ENCODE measurements at regions not wholly inside any gene's neighbourhood (a gene's known extent, or its start where the extent isn't known, plus 50 kb on each side); places are given as distances from the start of the nearest gene placed in this dataset.

DNA sequence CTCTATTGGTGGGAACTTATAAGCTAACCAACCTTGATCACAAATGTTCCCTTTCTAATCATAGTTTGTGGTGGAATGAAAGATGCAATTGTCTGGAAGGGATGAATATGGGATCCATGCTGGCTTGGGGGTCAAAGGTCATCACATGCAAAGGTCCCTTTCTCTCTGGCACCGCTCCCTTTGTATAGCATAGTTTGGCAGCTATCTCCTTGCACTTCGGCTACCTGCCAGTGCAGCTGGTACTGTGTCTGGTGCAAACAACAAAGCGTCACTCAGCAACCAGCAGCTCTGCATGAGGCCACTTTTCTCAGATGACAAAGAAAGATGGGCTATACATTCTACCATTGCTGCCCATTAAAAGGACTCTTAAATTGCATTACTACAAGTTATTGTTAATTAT lies 188.2 kb upstream of the NFIA start:
- Histone ChIP-seq H3K23ac (ENCODE audit: low read length in 2 of 2) (no peak overlapping the region), H2BK15ac (ENCODE audit: low read depth, poor library complexity, severe bottlenecking) (no peak overlapping the region), H4K8ac (ENCODE audit: low read length) (no peak overlapping the region), H3K18ac (ENCODE audit: low read depth in 1 of 2, low read length in 2 of 2) (no peak overlapping the region), H2AK5ac (ENCODE audit: low read length, severe bottlenecking) (no peak overlapping the region), H4K91ac (ENCODE audit: low read length) (no peak overlapping the region), H2BK5ac (ENCODE audit: low read depth, low read length, poor library complexity, severe bottlenecking) (no peak overlapping the region), H3K9me3 (ENCODE audit: control insufficient read depth, low read length) (no peaks in the 10 kb centered on the region), H3K4me3 (ENCODE audit: insufficient read depth in 1 of 2, low read depth in 1 of 2, low read length in 2 of 2) (no peak overlapping the region), H2BK12ac (ENCODE audit: low read length in 2 of 2) (no peak overlapping the region), H2BK120ac (ENCODE audit: low read depth, low read length) (no peak overlapping the region), H2AFZ (ENCODE audit: low read depth, low read length) (no peak overlapping the region), H3K27ac (ENCODE audit: low read length, poor library complexity, severe bottlenecking) (no peak overlapping the region), H3K4me1 (ENCODE audit: control insufficient read depth, insufficient read depth, low read depth, low read length) (no peaks in the 10 kb centered on the region), H3K14ac (ENCODE audit: low read length in 2 of 2) (no peak overlapping the region), H3K4me2 (ENCODE audit: low read length, poor library complexity, severe bottlenecking) (no peak overlapping the region), H3K9ac (ENCODE audit: low read length) (no peak overlapping the region), H3K79me1 (replicated peaks; ENCODE audit: low read length, poor library complexity, severe bottlenecking) (no peaks in the 10 kb centered on the region), H3K27me3 (ENCODE audit: control insufficient read depth in 1 of 2, insufficient read depth in 1 of 2, low read length in 2 of 2) (peaks cover 0 to 7% of the 10 kb centered on the region in 2 experiments), H3K36me3 (ENCODE audit: control insufficient read depth in 1 of 2, insufficient read depth in 2 of 2, low read depth in 1 of 2, low read length in 2 of 2) (no peaks in the 10 kb centered on the region), H3K4ac (ENCODE audit: low read depth in 1 of 2, low read length in 2 of 2) (no peak overlapping the region)
- 88% methylated on average over 3 of the region's 3 CpGs for WGBS
- no peak for DNase-seq

DNA sequence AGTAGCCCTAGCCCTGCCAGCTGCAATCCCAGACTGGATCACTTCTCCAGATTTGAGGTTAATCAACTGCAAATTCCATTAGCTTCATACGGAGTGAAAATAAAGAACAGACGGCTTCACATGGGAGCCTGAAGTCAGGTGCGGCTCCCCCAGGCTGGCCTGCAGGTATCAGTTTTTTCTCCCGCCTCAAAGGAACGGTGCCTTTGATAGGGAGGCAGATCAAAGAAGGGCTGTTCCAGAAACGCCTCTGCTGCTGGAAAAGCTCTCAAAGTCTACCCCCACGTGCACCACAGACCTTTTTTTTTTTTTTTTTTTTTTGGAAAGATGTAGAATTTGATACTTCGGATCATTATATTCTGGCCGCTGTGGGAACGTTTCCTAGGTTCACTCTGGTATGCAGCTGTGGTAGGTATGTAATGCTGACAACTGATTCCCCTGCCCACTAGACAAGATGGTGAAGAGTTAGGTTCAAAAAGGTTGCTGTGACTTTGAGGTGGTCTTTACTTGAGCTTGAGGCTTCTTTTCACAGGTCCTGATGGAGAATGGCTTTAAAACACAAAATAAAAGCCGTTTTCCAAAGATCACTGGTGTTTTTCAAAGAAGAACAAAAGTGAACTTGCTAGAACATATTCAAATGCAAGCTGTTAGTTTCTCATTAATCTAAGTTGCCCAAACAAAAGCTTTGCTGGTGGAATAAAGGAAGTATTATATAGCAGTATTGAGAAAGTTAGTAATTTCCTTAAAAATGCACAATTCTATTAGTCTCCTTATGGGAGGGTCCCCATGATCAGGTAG lies 189.0 kb upstream of the NFIA start:
- peaks cover 0 to 7% of the 10 kb centered on the region in 2 experiments for H3K27me3 ChIP-seq (ENCODE audit: control insufficient read depth in 1 of 2, insufficient read depth in 1 of 2, low read length in 2 of 2)
- no peak overlapping the region for H3K4me2 ChIP-seq (ENCODE audit: low read length, poor library complexity, severe bottlenecking)
- no peak overlapping the region for H2AK5ac ChIP-seq (ENCODE audit: low read length, severe bottlenecking)
- no peaks in the 10 kb centered on the region for H3K4me1 ChIP-seq (ENCODE audit: control insufficient read depth, insufficient read depth, low read depth, low read length)
- no peak overlapping the region for H4K8ac ChIP-seq (ENCODE audit: low read length)
- H3K9me3 ChIP-seq (ENCODE audit: control insufficient read depth, low read length): no peaks in the 10 kb centered on the region
- no peak overlapping the region for H3K18ac ChIP-seq (ENCODE audit: low read depth in 1 of 2, low read length in 2 of 2)
- no peak for DNase-seq
- no peak overlapping the region for H3K4ac ChIP-seq (ENCODE audit: low read depth in 1 of 2, low read length in 2 of 2)
- H3K23ac ChIP-seq (ENCODE audit: low read length in 2 of 2): no peak overlapping the region
- no peaks in the 10 kb centered on the region for H3K79me1 ChIP-seq (replicated peaks; ENCODE audit: low read length, poor library complexity, severe bottlenecking)
- H2BK12ac ChIP-seq (ENCODE audit: low read length in 2 of 2): no peak overlapping the region
- H3K9ac ChIP-seq (ENCODE audit: low read length): no peak overlapping the region
- H4K91ac ChIP-seq (ENCODE audit: low read length): no peak overlapping the region
- no peak overlapping the region for H3K4me3 ChIP-seq (ENCODE audit: insufficient read depth in 1 of 2, low read depth in 1 of 2, low read length in 2 of 2)
- WGBS: 88% methylated on average over 8 of the region's 11 CpGs
- H3K36me3 ChIP-seq (ENCODE audit: control insufficient read depth in 1 of 2, insufficient read depth in 2 of 2, low read depth in 1 of 2, low read length in 2 of 2): no peaks in the 10 kb centered on the region
- H2AFZ ChIP-seq (ENCODE audit: low read depth, low read length): no peak overlapping the region
- no peak overlapping the region for H2BK120ac ChIP-seq (ENCODE audit: low read depth, low read length)
- H2BK5ac ChIP-seq (ENCODE audit: low read depth, low read length, poor library complexity, severe bottlenecking): no peak overlapping the region
- H3K27ac ChIP-seq (ENCODE audit: low read length, poor library complexity, severe bottlenecking): no peak overlapping the region
- no peak overlapping the region for H2BK15ac ChIP-seq (ENCODE audit: low read depth, poor library complexity, severe bottlenecking)
- H3K14ac ChIP-seq (ENCODE audit: low read length in 2 of 2): no peak overlapping the region

DNA sequence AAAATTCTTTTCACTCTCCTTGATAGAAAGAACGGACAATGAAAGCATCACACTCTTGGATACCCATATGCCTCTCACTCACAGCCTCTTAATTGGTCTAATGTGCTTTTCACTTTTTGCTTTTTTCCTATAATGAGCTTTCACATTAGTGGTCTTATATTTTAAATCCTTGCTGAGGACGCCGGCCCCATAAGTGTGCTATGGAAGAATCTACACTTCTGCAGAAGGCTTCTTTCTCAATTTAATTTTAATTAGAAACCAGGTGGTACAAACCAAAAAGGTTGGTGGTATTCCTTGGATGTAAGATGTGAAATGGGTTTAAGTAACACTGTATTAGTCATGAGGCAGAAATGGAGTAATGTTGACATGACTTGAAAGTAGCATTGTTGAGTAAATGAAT lies 190.6 kb upstream of the NFIA start:
- Histone ChIP-seq H3K23ac (ENCODE audit: low read length in 2 of 2) (no peak overlapping the region), H3K18ac (ENCODE audit: low read depth in 1 of 2, low read length in 2 of 2) (no peak overlapping the region), H3K9ac (ENCODE audit: low read length) (no peak overlapping the region), H3K4ac (ENCODE audit: low read depth in 1 of 2, low read length in 2 of 2) (no peak overlapping the region), H3K4me3 (ENCODE audit: insufficient read depth in 1 of 2, low read depth in 1 of 2, low read length in 2 of 2) (no peak overlapping the region), H3K79me1 (replicated peaks; ENCODE audit: low read length, poor library complexity, severe bottlenecking) (no peaks in the 10 kb centered on the region), H4K8ac (ENCODE audit: low read length) (no peak overlapping the region), H3K27ac (ENCODE audit: low read length, poor library complexity, severe bottlenecking) (no peak overlapping the region), H3K14ac (ENCODE audit: low read length in 2 of 2) (no peak overlapping the region), H2BK12ac (ENCODE audit: low read length in 2 of 2) (no peak overlapping the region), H4K91ac (ENCODE audit: low read length) (no peak overlapping the region), H3K4me2 (ENCODE audit: low read length, poor library complexity, severe bottlenecking) (no peak overlapping the region), H2AK5ac (ENCODE audit: low read length, severe bottlenecking) (no peak overlapping the region), H2BK5ac (ENCODE audit: low read depth, low read length, poor library complexity, severe bottlenecking) (no peak overlapping the region), H2BK120ac (ENCODE audit: low read depth, low read length) (no peak overlapping the region), H3K36me3 (ENCODE audit: control insufficient read depth in 1 of 2, insufficient read depth in 2 of 2, low read depth in 1 of 2, low read length in 2 of 2) (no peaks in the 10 kb centered on the region), H3K9me3 (ENCODE audit: control insufficient read depth, low read length) (no peaks in the 10 kb centered on the region), H2BK15ac (ENCODE audit: low read depth, poor library complexity, severe bottlenecking) (no peak overlapping the region), H3K4me1 (ENCODE audit: control insufficient read depth, insufficient read depth, low read depth, low read length) (peaks cover 4% of the 10 kb centered on the region), H3K27me3 (ENCODE audit: control insufficient read depth in 1 of 2, insufficient read depth in 1 of 2, low read length in 2 of 2) (peaks cover 0 to 12% of the 10 kb centered on the region in 2 experiments), H2AFZ (ENCODE audit: low read depth, low read length) (no peak overlapping the region)
- 83% methylated on average over 3 of the region's 3 CpGs for WGBS
- no peak for DNase-seq

DNA sequence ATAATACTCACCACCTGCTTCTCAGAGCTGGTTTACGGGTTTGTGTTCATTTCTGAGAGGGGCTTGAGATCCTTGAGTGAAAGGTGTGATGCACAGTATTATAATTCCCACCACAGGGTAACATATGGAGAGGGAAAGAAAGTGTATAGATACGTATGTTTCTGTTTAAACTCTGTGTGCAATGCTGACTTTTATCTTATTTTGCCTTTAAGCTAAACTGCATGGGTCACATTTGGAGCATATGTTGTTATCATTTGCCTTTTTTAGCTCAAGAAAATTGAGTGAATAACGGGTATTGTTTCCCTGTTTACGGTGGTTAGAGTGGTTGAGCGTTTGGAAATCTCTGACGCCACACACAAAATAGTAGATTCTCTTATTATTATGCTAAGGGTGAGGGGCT lies 191.1 kb upstream of the NFIA start:
- Histone ChIP-seq H3K23ac (ENCODE audit: low read length in 2 of 2) (no peak overlapping the region), H2BK120ac (ENCODE audit: low read depth, low read length) (no peak overlapping the region), H4K8ac (ENCODE audit: low read length) (no peak overlapping the region), H2AK5ac (ENCODE audit: low read length, severe bottlenecking) (no peak overlapping the region), H3K4me1 (ENCODE audit: control insufficient read depth, insufficient read depth, low read depth, low read length) (peaks cover 4% of the 10 kb centered on the region), H3K4ac (ENCODE audit: low read depth in 1 of 2, low read length in 2 of 2) (no peak overlapping the region), H3K27ac (ENCODE audit: low read length, poor library complexity, severe bottlenecking) (no peak overlapping the region), H3K79me1 (replicated peaks; ENCODE audit: low read length, poor library complexity, severe bottlenecking) (no peaks in the 10 kb centered on the region), H3K36me3 (ENCODE audit: control insufficient read depth in 1 of 2, insufficient read depth in 2 of 2, low read depth in 1 of 2, low read length in 2 of 2) (no peaks in the 10 kb centered on the region), H3K14ac (ENCODE audit: low read length in 2 of 2) (no peak overlapping the region), H3K4me2 (ENCODE audit: low read length, poor library complexity, severe bottlenecking) (no peak overlapping the region), H3K9me3 (ENCODE audit: control insufficient read depth, low read length) (no peaks in the 10 kb centered on the region), H3K27me3 (ENCODE audit: control insufficient read depth in 1 of 2, insufficient read depth in 1 of 2, low read length in 2 of 2) (peaks cover 0 to 14% of the 10 kb centered on the region in 2 experiments), H2BK5ac (ENCODE audit: low read depth, low read length, poor library complexity, severe bottlenecking) (no peak overlapping the region), H3K9ac (ENCODE audit: low read length) (no peak overlapping the region), H2BK15ac (ENCODE audit: low read depth, poor library complexity, severe bottlenecking) (no peak overlapping the region), H2AFZ (ENCODE audit: low read depth, low read length) (no peak overlapping the region), H3K4me3 (ENCODE audit: insufficient read depth in 1 of 2, low read depth in 1 of 2, low read length in 2 of 2) (no peak overlapping the region), H2BK12ac (ENCODE audit: low read length in 2 of 2) (no peak overlapping the region), H4K91ac (ENCODE audit: low read length) (no peak overlapping the region), H3K18ac (ENCODE audit: low read depth in 1 of 2, low read length in 2 of 2) (no peak overlapping the region)
- WGBS: 84% methylated on average over 4 of the region's 6 CpGs
- DNase-seq: no peak
